Natural killer cell (primary cell): ENCODE measurements at regions not wholly inside any gene's neighbourhood (a gene's known extent, or its start where the extent isn't known, plus 50 kb on each side); places are given as distances from the start of the nearest gene placed in this dataset.

Experiments used
- ATAC-seq, 3 donors: fragments of 150-1000 bp in 2 of 3; fragments of 200-7000 bp in 1 of 3; cut with Tn5 transposase; 1 replicate in 1 of 3; 2 replicates in 2 of 3; pipeline ENCODE4 v1.10.0; 2021; ENCODE audit warnings: mild to moderate bottlenecking in 2 of 3, moderate library complexity in 2 of 3
- DNase-seq, 2 donors: peaks; one replicate each; pipeline versions ENCODE4 v3.0.0 to v3.0.0-alpha.2; 2013 to 2021; ENCODE audit warnings: mixed read lengths in 1 of 2
- H3K27ac ChIP-seq: one replicate; pipeline ENCODE4 v1.5.1; 2013; ENCODE audit warnings: mild to moderate bottlenecking, low read length
- H3K27me3 ChIP-seq: one replicate; pipeline ENCODE4 v1.6.1; 2013; ENCODE audit warnings: low read length; ENCODE audit not compliant: control insufficient read depth, insufficient read depth
- H3K36me3 ChIP-seq: one replicate; pipeline ENCODE4 v1.6.1; 2013; ENCODE audit warnings: low read length; ENCODE audit not compliant: control insufficient read depth, insufficient read depth
- H3K4me1 ChIP-seq: one replicate; pipeline ENCODE4 v1.6.1; 2013; ENCODE audit warnings: low read length; ENCODE audit not compliant: control insufficient read depth, insufficient read depth
- H3K4me3 ChIP-seq: one replicate; pipeline ENCODE4 v1.5.1; 2013; ENCODE audit warnings: low read length
- H3K9me3 ChIP-seq: one replicate; pipeline ENCODE4 v1.6.1; 2013; ENCODE audit warnings: low read length; ENCODE audit not compliant: control insufficient read depth, insufficient read depth
- H3K27ac Mint-ChIP-seq, 2 donors: one replicate each; pipeline ENCODE4 v1.8.0; 2022; ENCODE audit warnings: mild to moderate bottlenecking in 2 of 2, mixed read lengths in 2 of 2, moderate library complexity in 1 of 2
- H3K27me3 Mint-ChIP-seq, 2 donors: one replicate each; pipeline ENCODE4 v1.8.0; 2022; ENCODE audit warnings: low read depth in 2 of 2, mixed read lengths in 2 of 2
- H3K36me3 Mint-ChIP-seq: one replicate; pipeline ENCODE4 v1.8.0; 2022; ENCODE audit warnings: mixed read lengths
- H3K4me1 Mint-ChIP-seq, 2 donors: one replicate each; pipeline ENCODE4 v1.8.0; 2022; ENCODE audit warnings: mixed read lengths in 2 of 2
- H3K4me3 Mint-ChIP-seq: one replicate; pipeline ENCODE4 v1.8.0; 2022; ENCODE audit warnings: mild to moderate bottlenecking, moderate library complexity, mixed read lengths
- H3K9me3 Mint-ChIP-seq, 2 donors: one replicate each; pipeline ENCODE4 v1.8.0; 2022; ENCODE audit warnings: mixed read lengths in 2 of 2
- CTCF ChIP-seq: fragments of 200-600 bp; IDR thresholded peaks from one replicate; pipeline ENCODE4 v1.8.0; 2022; ENCODE audit warnings: antibody characterized with exemption
- WGBS: methylation state at CpG from one replicate; pipeline ENCODE4 v1.1.7; 2013; ENCODE audit warnings: missing lambda C conversion rate; ENCODE audit not compliant: insufficient coverage; 5-methylcytosine and 5-hydroxymethylcytosine counted together
- intact Hi-C: fragments of 100-400 bp; cut with micrococcal nuclease; formaldehyde crosslinking; loops from one replicate; pipeline ENCODE4 v1.14.2; 2022

- DNase-seq (no peak), ATAC-seq (no peak)
- 73% methylated on average over 1 of the region's 1 CpG for WGBS
- H3K27ac Mint-ChIP-seq: no peak overlapping the region
- H3K4me3 Mint-ChIP-seq: no peak overlapping the region
- no peak overlapping the region for H3K4me3 ChIP-seq
- intact Hi-C loops: no loop called here
- H3K9me3 ChIP-seq: peaks cover 13% of the 10 kb centered on the region
- no peaks in the 10 kb centered on the region for H3K4me1 Mint-ChIP-seq
- H3K9me3 Mint-ChIP-seq: peaks cover 10 to 15% of the 10 kb centered on the region in 2 donors
- no peaks in the 10 kb centered on the region for H3K36me3 ChIP-seq
- no peaks in the 10 kb centered on the region for H3K27me3 ChIP-seq
- H3K27me3 Mint-ChIP-seq: no peaks in the 10 kb centered on the region
- no peaks in the 10 kb centered on the region for H3K4me1 ChIP-seq
- no peak overlapping the region for H3K27ac ChIP-seq
- TF ChIP-seq CTCF: no peak
- H3K36me3 Mint-ChIP-seq: no peaks in the 10 kb centered on the region
These were observed 212.8 kb downstream of the SLITRK6 start for GRCh38 chr13:85586422-85586831.

DNA sequence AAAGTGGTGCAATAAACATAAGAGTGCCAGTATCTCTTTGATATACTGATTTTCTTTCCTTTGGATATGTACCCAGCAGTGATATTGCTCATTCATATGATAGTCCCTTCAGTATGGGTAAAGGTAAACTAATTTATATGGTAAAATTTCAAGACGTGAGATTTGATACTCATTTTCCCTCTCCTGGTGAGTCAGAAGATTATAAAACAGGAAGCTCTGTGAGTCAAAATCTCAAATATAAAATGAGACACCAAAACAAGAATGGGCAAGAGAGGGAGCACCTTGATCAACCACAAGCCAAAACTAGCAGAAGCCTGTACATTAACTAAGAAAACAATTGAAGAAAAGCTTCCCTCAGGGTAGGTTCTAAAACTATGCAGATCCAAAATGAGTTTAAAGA, 216.3 kb downstream of the SLITRK6 start:
- ATAC-seq (no peak), DNase-seq (no peak)
- intact Hi-C loops: no loop called here
- no peak for TF ChIP-seq CTCF
- Mint-ChIP-seq H3K36me3 (no peaks in the 10 kb centered on the region), H3K27me3 (no peaks in the 10 kb centered on the region), H3K4me1 (no peaks in the 10 kb centered on the region), H3K27ac (no peak overlapping the region), H3K4me3 (no peak overlapping the region), H3K9me3 (peaks cover 11 to 15% of the 10 kb centered on the region in 2 donors)
- 80% methylated on average over 1 of the region's 1 CpG for WGBS
- Histone ChIP-seq H3K27ac (no peak overlapping the region), H3K36me3 (no peaks in the 10 kb centered on the region), H3K27me3 (no peaks in the 10 kb centered on the region), H3K4me3 (no peak overlapping the region), H3K9me3 (peaks cover 6% of the 10 kb centered on the region), H3K4me1 (no peaks in the 10 kb centered on the region)

GRCh38 chr13:85575110-85575509, 224.1 kb downstream of the SLITRK6 start:
- H3K27me3 ChIP-seq: no peaks in the 10 kb centered on the region
- no peak overlapping the region for H3K27ac Mint-ChIP-seq
- H3K4me1 ChIP-seq: no peaks in the 10 kb centered on the region
- DNase-seq (no peak), ATAC-seq (no peak)
- no peaks in the 10 kb centered on the region for H3K36me3 Mint-ChIP-seq
- H3K36me3 ChIP-seq: no peaks in the 10 kb centered on the region
- no peak overlapping the region for H3K4me3 Mint-ChIP-seq
- H3K27ac ChIP-seq: no peak overlapping the region
- peaks cover 2% of the 10 kb centered on the region for H3K9me3 ChIP-seq
- no peaks in the 10 kb centered on the region for H3K27me3 Mint-ChIP-seq
- no peaks in the 10 kb centered on the region for H3K4me1 Mint-ChIP-seq
- H3K9me3 Mint-ChIP-seq: peaks cover 6 to 7% of the 10 kb centered on the region in 2 donors
- no peak for TF ChIP-seq CTCF
- no peak overlapping the region for H3K4me3 ChIP-seq
- intact Hi-C loops: no loop called here

DNA sequence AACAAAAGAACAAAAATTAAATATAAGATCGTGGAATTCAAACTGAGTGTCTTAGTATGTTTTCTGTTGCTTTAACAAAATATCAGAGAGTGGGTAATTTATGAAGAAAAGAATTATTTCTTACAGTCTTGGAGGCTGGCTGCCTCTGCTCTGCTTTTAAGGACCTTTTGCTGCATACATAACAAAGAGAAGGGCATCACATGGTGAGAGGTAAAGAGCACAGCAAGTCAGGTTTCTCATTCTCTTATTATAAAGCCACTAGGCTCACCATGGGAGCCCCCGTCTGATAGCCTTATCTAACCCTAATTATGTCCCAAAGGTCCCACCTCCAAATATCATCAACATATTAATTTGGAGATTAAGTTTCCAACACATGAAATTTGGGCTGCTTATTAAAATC, 231.3 kb downstream of the SLITRK6 start:
- Mint-ChIP-seq H3K4me3 (no peak overlapping the region), H3K4me1 (no peaks in the 10 kb centered on the region), H3K27ac (no peak overlapping the region), H3K36me3 (no peaks in the 10 kb centered on the region), H3K27me3 (no peaks in the 10 kb centered on the region), H3K9me3 (peaks cover 3 to 13% of the 10 kb centered on the region in 2 donors)
- no peak for ATAC-seq
- H3K4me1 ChIP-seq: no peaks in the 10 kb centered on the region
- H3K4me3 ChIP-seq: no peak overlapping the region
- no peak for TF ChIP-seq CTCF
- H3K27me3 ChIP-seq: no peaks in the 10 kb centered on the region
- no peaks in the 10 kb centered on the region for H3K36me3 ChIP-seq
- intact Hi-C loops: no loop called here
- no peak for DNase-seq
- no CpG with 5 or more reads among the region's 2 CpGs for WGBS
- H3K9me3 ChIP-seq: no peaks in the 10 kb centered on the region
- H3K27ac ChIP-seq: no peak overlapping the region
